ENCODE measurements at regions not wholly inside any gene's neighbourhood (a gene's known extent, or its start where the extent isn't known, plus 50 kb on each side); places are given as distances from the start of the nearest gene placed in this dataset.

- TF ChIP-seq POLR2AphosphoS5 (IDR thresholded peaks at IDR 0.05; ENCODE audit: low read depth, low read length) (no peak), MAX (IDR thresholded peaks at IDR 0.05) (no peak), CTCF (IDR thresholded peaks at IDR 0.05 in 2 of 3, conservative IDR thresholded peaks at IDR 0.05 in 1 of 3; ENCODE audit: borderline replicate concordance in 1 of 3, insufficient read depth in 1 of 3, low read depth in 2 of 3, low read length in 2 of 3) (no peak), POLR2A (IDR thresholded peaks at IDR 0.05; ENCODE audit: borderline replicate concordance, extremely low read depth, insufficient read depth, insufficient read length) (no peak), EZH2phosphoT487 (IDR thresholded peaks at IDR 0.05; ENCODE audit: borderline replicate concordance) (no peak)
Observed at GRCh38 chr6:23213651-23214050, 644.3 kb downstream of the HDGFL1 start.
